Natural killer cell (primary cell): ENCODE measurements at regions not wholly inside any gene's neighbourhood (a gene's known extent, or its start where the extent isn't known, plus 50 kb on each side); places are given as distances from the start of the nearest gene placed in this dataset.

Experiments used
- ATAC-seq, 3 donors: fragments of 150-1000 bp in 2 of 3; fragments of 200-7000 bp in 1 of 3; cut with Tn5 transposase; 1 replicate in 1 of 3; 2 replicates in 2 of 3; pipeline ENCODE4 v1.10.0; 2021; ENCODE audit warnings: mild to moderate bottlenecking in 2 of 3, moderate library complexity in 2 of 3
- DNase-seq, 2 donors: peaks; one replicate each; pipeline versions ENCODE4 v3.0.0 to v3.0.0-alpha.2; 2013 to 2021; ENCODE audit warnings: mixed read lengths in 1 of 2
- H3K27ac ChIP-seq: one replicate; pipeline ENCODE4 v1.5.1; 2013; ENCODE audit warnings: mild to moderate bottlenecking, low read length
- H3K27me3 ChIP-seq: one replicate; pipeline ENCODE4 v1.6.1; 2013; ENCODE audit warnings: low read length; ENCODE audit not compliant: control insufficient read depth, insufficient read depth
- H3K36me3 ChIP-seq: one replicate; pipeline ENCODE4 v1.6.1; 2013; ENCODE audit warnings: low read length; ENCODE audit not compliant: control insufficient read depth, insufficient read depth
- H3K4me1 ChIP-seq: one replicate; pipeline ENCODE4 v1.6.1; 2013; ENCODE audit warnings: low read length; ENCODE audit not compliant: control insufficient read depth, insufficient read depth
- H3K4me3 ChIP-seq: one replicate; pipeline ENCODE4 v1.5.1; 2013; ENCODE audit warnings: low read length
- H3K9me3 ChIP-seq: one replicate; pipeline ENCODE4 v1.6.1; 2013; ENCODE audit warnings: low read length; ENCODE audit not compliant: control insufficient read depth, insufficient read depth
- H3K27ac Mint-ChIP-seq, 2 donors: one replicate each; pipeline ENCODE4 v1.8.0; 2022; ENCODE audit warnings: mild to moderate bottlenecking in 2 of 2, mixed read lengths in 2 of 2, moderate library complexity in 1 of 2
- H3K27me3 Mint-ChIP-seq, 2 donors: one replicate each; pipeline ENCODE4 v1.8.0; 2022; ENCODE audit warnings: low read depth in 2 of 2, mixed read lengths in 2 of 2
- H3K36me3 Mint-ChIP-seq: one replicate; pipeline ENCODE4 v1.8.0; 2022; ENCODE audit warnings: mixed read lengths
- H3K4me1 Mint-ChIP-seq, 2 donors: one replicate each; pipeline ENCODE4 v1.8.0; 2022; ENCODE audit warnings: mixed read lengths in 2 of 2
- H3K4me3 Mint-ChIP-seq: one replicate; pipeline ENCODE4 v1.8.0; 2022; ENCODE audit warnings: mild to moderate bottlenecking, moderate library complexity, mixed read lengths
- H3K9me3 Mint-ChIP-seq, 2 donors: one replicate each; pipeline ENCODE4 v1.8.0; 2022; ENCODE audit warnings: mixed read lengths in 2 of 2
- WGBS: methylation state at CpG from one replicate; pipeline ENCODE4 v1.1.7; 2013; ENCODE audit warnings: missing lambda C conversion rate; ENCODE audit not compliant: insufficient coverage; 5-methylcytosine and 5-hydroxymethylcytosine counted together
- intact Hi-C: fragments of 100-400 bp; cut with micrococcal nuclease; formaldehyde crosslinking; loops from one replicate; pipeline ENCODE4 v1.14.2; 2022
- TF ChIP-seq, protein P1 (sequence below): fragments of 200-600 bp; IDR thresholded peaks from one replicate; pipeline ENCODE4 v1.8.0; 2022; ENCODE audit warnings: antibody characterized with exemption

DNA sequence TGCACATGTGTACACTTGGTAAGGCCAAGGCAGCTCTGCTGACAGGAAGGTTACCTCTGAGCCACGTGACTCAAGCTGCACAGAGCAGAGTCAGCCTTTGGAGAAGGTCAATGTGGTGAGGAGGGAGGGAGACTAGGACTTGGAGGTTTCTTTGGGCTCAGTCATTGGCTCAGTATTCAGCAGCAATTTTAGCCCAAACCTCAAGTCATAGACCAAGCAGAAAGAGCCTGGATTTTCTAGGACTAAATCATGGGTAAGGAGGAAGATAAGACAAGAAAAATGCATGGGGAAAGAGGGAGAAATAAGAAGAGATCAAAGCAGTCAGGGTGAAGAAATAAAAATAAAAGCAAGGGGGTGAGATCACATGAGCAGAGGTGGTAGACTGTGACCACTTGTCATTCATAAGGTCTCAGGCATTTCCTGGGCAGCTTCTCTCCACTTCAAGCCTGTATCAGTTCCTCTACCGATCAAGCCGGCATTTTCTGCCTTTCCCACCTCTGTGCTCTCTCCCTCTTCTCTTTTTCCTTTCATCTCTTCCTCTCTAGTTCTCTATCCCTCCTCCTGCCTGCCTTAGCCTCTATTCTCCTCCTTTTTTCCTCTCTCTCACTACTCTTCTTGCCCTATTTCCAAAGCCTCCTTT is 51.7 kb upstream of the DUSP10 start:
- Histone ChIP-seq H3K36me3 (no peaks in the 10 kb centered on the region), H3K9me3 (no peaks in the 10 kb centered on the region), H3K4me3 (no peak overlapping the region), H3K27ac (peak overlapping the region; percentile 57), H3K27me3 (no peaks in the 10 kb centered on the region), H3K4me1 (peaks cover 16% of the 10 kb centered on the region)
- ATAC-seq, result peak; percentile 64 to 80 (median 75)
- WGBS, result 5% methylated on average over 3 of the region's 3 CpGs
- Mint-ChIP-seq H3K9me3 (no peaks in the 10 kb centered on the region), H3K36me3 (no peaks in the 10 kb centered on the region), H3K27ac (peak overlapping the region; percentile 88 to 90), H3K4me3 (peak overlapping the region; percentile 65), H3K4me1 (peaks cover 19 to 26% of the 10 kb centered on the region in 2 donors), H3K27me3 (no peaks in the 10 kb centered on the region)
- intact Hi-C loops, result loop anchor here (1.0 to 5.0 kb wide), 7 partner anchors 15 to 271 kb away; partner anchors contain the start of gene DUSP10
- peak; percentile 44 to 70 for DNase-seq
- TF ChIP-seq, protein P1, sequence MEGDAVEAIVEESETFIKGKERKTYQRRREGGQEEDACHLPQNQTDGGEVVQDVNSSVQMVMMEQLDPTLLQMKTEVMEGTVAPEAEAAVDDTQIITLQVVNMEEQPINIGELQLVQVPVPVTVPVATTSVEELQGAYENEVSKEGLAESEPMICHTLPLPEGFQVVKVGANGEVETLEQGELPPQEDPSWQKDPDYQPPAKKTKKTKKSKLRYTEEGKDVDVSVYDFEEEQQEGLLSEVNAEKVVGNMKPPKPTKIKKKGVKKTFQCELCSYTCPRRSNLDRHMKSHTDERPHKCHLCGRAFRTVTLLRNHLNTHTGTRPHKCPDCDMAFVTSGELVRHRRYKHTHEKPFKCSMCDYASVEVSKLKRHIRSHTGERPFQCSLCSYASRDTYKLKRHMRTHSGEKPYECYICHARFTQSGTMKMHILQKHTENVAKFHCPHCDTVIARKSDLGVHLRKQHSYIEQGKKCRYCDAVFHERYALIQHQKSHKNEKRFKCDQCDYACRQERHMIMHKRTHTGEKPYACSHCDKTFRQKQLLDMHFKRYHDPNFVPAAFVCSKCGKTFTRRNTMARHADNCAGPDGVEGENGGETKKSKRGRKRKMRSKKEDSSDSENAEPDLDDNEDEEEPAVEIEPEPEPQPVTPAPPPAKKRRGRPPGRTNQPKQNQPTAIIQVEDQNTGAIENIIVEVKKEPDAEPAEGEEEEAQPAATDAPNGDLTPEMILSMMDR, result no peak

DNA sequence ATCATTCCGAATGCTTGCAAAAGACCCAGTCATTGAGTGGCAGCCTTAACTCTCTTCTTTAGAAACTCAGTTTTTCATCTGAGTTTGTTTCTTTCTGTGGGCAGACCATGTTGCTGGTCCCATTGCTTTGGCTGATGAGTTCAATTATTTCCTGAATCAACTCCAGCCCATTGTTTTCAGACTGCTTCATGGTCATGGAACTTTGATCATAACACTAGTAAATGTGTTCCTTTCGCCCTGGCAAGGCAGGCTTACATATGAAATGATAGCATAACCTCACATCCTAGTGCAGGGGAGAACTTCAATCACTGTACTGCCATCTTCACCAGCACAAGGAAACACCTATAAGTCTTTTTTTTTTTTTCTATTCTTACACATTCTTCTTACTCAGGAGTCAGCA is 50.0 kb upstream of the DUSP10 start:
- TF ChIP-seq, protein P1, result no peak
- no peaks in the 10 kb centered on the region for H3K27me3 ChIP-seq
- WGBS, result 98% methylated on average over 2 of the region's 2 CpGs
- no peak overlapping the region for H3K4me3 ChIP-seq
- Mint-ChIP-seq H3K27ac (peak overlapping the region; percentile 57 to 88), H3K27me3 (no peaks in the 10 kb centered on the region), H3K4me1 (peaks cover 20 to 26% of the 10 kb centered on the region in 2 donors), H3K9me3 (no peaks in the 10 kb centered on the region), H3K4me3 (no peak overlapping the region), H3K36me3 (no peaks in the 10 kb centered on the region)
- ATAC-seq (no peak), DNase-seq (no peak)
- H3K9me3 ChIP-seq, result no peaks in the 10 kb centered on the region
- H3K36me3 ChIP-seq, result no peaks in the 10 kb centered on the region
- intact Hi-C loops, result loop anchor here (5.0 kb wide), 1 partner anchor 270 kb away; no protein-coding TSS in a partner anchor
- H3K4me1 ChIP-seq, result peaks cover 16% of the 10 kb centered on the region
- H3K27ac ChIP-seq, result no peak overlapping the region
